Hematopoietic multipotent progenitor cell treated with erythropoietin and hydrocortisone succinate and interleukin-3 and kit ligand, for 15 days (in vitro differentiated cells): ENCODE measurements at regions not wholly inside any gene's neighbourhood (a gene's known extent, or its start where the extent isn't known, plus 50 kb on each side); places are given as distances from the start of the nearest gene placed in this dataset.

Experiments used
- DNase-seq: peaks from one replicate; pipeline ENCODE4 v3.0.0-alpha.2; 2015; ENCODE audit warnings: low spot score

GRCh38 chr7:46202379-46202778 lies 281.3 kb upstream of the IGFBP3 start:
- DNase-seq: no peak

- no peak for DNase-seq
These were observed 280.9 kb upstream of the IGFBP3 start for GRCh38 chr7:46201961-46202360.

- DNase-seq: no peak
These were observed 277.6 kb upstream of the IGFBP3 start for GRCh38 chr7:46198701-46199100.

- DNase-seq: no peak
These were observed 276.9 kb upstream of the IGFBP3 start for GRCh38 chr7:46197785-46198540.

- DNase-seq: no peak
These were observed 274.9 kb upstream of the IGFBP3 start for GRCh38 chr7:46195934-46196333.

GRCh38 chr7:46192271-46192670 lies 271.2 kb upstream of the IGFBP3 start:
- no peak for DNase-seq

GRCh38 chr7:46191776-46192175 lies 270.7 kb upstream of the IGFBP3 start:
- DNase-seq: no peak

- DNase-seq: no peak
These were observed 270.2 kb upstream of the IGFBP3 start for GRCh38 chr7:46191296-46191695.

GRCh38 chr7:46189255-46189790 lies 268.3 kb upstream of the IGFBP3 start:
- no peak for DNase-seq

GRCh38 chr7:46186131-46186530 lies 265.1 kb upstream of the IGFBP3 start:
- DNase-seq: no peak

- DNase-seq: no peak
These were observed 258.1 kb upstream of the IGFBP3 start for GRCh38 chr7:46179061-46179610.

- no peak for DNase-seq
These were observed 257.6 kb upstream of the IGFBP3 start for GRCh38 chr7:46178661-46179060.

GRCh38 chr7:46177821-46178220 lies 256.7 kb upstream of the IGFBP3 start:
- no peak for DNase-seq

- no peak for DNase-seq
These were observed 254.1 kb upstream of the IGFBP3 start for GRCh38 chr7:46175221-46175620.

GRCh38 chr7:46174196-46174580 lies 253.1 kb upstream of the IGFBP3 start:
- no peak for DNase-seq

- DNase-seq: no peak
These were observed 252.6 kb upstream of the IGFBP3 start for GRCh38 chr7:46173476-46174195.

GRCh38 chr7:46170792-46171191 lies 249.7 kb upstream of the IGFBP3 start:
- DNase-seq: no peak

GRCh38 chr7:46170021-46170420 lies 248.9 kb upstream of the IGFBP3 start:
- no peak for DNase-seq

GRCh38 chr7:46169384-46169755 lies 248.3 kb upstream of the IGFBP3 start:
- DNase-seq: no peak

GRCh38 chr7:46168671-46169383 lies 247.8 kb upstream of the IGFBP3 start:
- DNase-seq: no peak

GRCh38 chr7:46168231-46168630 lies 247.2 kb upstream of the IGFBP3 start:
- DNase-seq: no peak

- no peak for DNase-seq
These were observed 244.2 kb upstream of the IGFBP3 start for GRCh38 chr7:46165276-46165675.

- DNase-seq: no peak
These were observed 243.6 kb upstream of the IGFBP3 start for GRCh38 chr7:46164629-46165028.
